Suprapubic skin (tissue), 3 donors: ENCODE measurements at regions not wholly inside any gene's neighbourhood (a gene's known extent, or its start where the extent isn't known, plus 50 kb on each side); places are given as distances from the start of the nearest gene placed in this dataset.

ENCODE experiments used
- POLR2A ChIP-seq, 2 donors: fragments of 450-650 bp; IDR thresholded peaks; one replicate each; pipeline ENCODE4 v1.6.1; 2017; ENCODE audit warnings: antibody characterized with exemption in 2 of 2, mild to moderate bottlenecking in 2 of 2, moderate library complexity in 2 of 2
- TF ChIP-seq, protein P1 (sequence below), 2 donors: fragments of 200-600 bp in 1 of 2; fragments of 450-650 bp in 1 of 2; sonication (generic) in 1 of 2; IDR thresholded peaks; one replicate each; pipeline ENCODE4 v1.5.1; 2016 to 2019; ENCODE audit warnings: antibody characterized with exemption in 2 of 2, mild to moderate bottlenecking in 1 of 2, moderate library complexity in 1 of 2

DNA sequence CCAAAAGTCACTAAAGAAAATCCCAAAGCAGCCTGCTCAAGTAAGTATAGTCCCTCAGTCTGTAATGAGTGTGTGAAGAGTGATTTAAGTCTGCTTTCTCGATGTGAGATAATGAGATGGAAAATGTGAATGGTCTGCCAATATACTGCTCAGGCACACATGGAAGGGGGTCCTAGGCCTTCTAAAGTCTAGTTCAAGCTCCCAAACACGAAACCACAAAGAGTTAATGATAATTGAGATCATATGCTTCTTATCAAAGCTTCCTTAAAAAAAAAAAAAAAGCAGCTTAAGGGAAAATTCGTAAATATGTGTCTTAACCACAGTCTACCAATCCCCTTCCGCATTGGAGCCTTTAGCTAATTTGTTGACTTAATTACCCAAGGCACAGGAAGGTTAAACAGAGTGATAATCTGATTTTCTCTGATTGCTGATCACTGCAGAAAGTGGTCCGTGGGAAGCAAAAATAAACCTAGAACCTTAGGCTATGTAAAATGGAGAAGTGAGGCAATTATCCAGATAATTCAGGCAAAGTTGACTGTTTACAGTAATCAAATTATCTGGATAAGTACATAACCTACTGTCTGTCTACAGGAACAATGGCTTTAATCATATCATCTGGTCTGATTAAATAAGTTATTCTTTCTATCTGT, 172.9 kb downstream of the MBL2 start:
- TF ChIP-seq, protein P1, sequence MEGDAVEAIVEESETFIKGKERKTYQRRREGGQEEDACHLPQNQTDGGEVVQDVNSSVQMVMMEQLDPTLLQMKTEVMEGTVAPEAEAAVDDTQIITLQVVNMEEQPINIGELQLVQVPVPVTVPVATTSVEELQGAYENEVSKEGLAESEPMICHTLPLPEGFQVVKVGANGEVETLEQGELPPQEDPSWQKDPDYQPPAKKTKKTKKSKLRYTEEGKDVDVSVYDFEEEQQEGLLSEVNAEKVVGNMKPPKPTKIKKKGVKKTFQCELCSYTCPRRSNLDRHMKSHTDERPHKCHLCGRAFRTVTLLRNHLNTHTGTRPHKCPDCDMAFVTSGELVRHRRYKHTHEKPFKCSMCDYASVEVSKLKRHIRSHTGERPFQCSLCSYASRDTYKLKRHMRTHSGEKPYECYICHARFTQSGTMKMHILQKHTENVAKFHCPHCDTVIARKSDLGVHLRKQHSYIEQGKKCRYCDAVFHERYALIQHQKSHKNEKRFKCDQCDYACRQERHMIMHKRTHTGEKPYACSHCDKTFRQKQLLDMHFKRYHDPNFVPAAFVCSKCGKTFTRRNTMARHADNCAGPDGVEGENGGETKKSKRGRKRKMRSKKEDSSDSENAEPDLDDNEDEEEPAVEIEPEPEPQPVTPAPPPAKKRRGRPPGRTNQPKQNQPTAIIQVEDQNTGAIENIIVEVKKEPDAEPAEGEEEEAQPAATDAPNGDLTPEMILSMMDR (IDR thresholded peaks at IDR 0.05) = no peak
- TF ChIP-seq POLR2A (IDR thresholded peaks at IDR 0.05) = no peak
